Thyroid gland (tissue), 4 donors: ENCODE measurements at regions not wholly inside any gene's neighbourhood (a gene's known extent, or its start where the extent isn't known, plus 50 kb on each side); places are given as distances from the start of the nearest gene placed in this dataset.

Source experiments
- DNase-seq, 2 donors: peaks; one replicate each; pipeline ENCODE4 v3.0.0-alpha.2; 2019
- H3K27ac ChIP-seq, 3 donors: fragments of 200-600 bp; sonication (generic); 1 replicate in 2 of 3; 2 replicates in 1 of 3; pipeline ENCODE4 v1.5.1; 2016 to 2019; ENCODE audit warnings: mild to moderate bottlenecking in 1 of 3, moderate library complexity in 1 of 3
- H3K27me3 ChIP-seq: fragments of 200-600 bp; sonication (generic); one replicate; pipeline ENCODE4 v1.5.1; 2019
- H3K36me3 ChIP-seq, 2 donors: fragments of 200-600 bp; sonication (generic); one replicate each; pipeline ENCODE4 v1.5.1; 2016 to 2019
- H3K4me1 ChIP-seq, 2 donors: fragments of 200-600 bp; sonication (generic); one replicate each; pipeline ENCODE4 v1.5.1; 2017 to 2019
- H3K4me3 ChIP-seq, 3 donors: fragments of 200-600 bp; sonication (generic); replicated peaks in 1 of 3; 1 replicate in 2 of 3; 2 replicates in 1 of 3; pipeline ENCODE4 v1.5.1; 2016; ENCODE audit warnings: mild to moderate bottlenecking in 1 of 3
- H3K9me3 ChIP-seq: fragments of 200-600 bp; sonication (generic); one replicate; pipeline ENCODE4 v1.5.1; 2017
- CTCF ChIP-seq, 6 experiments: fragments of 200-600 bp in 3 of 6; fragments of 450-650 bp in 3 of 6; sonication (generic) in 3 of 6; IDR thresholded peaks; one replicate each; pipeline ENCODE4 v1.5.1; 2016 to 2019; ENCODE audit warnings: antibody characterized with exemption in 6 of 6, mild to moderate bottlenecking in 2 of 6, inconsistent platforms in 1 of 6, moderate library complexity in 1 of 6
- POLR2A ChIP-seq, 2 donors: fragments of 450-650 bp; IDR thresholded peaks; one replicate each; pipeline ENCODE4 v1.6.1; 2017; ENCODE audit warnings: antibody characterized with exemption in 2 of 2, mild to moderate bottlenecking in 2 of 2, moderate library complexity in 1 of 2
- WGBS, 2 donors: methylation state at CpG; one replicate each; pipeline ENCODE4 v1.1.5; 2017; 5-methylcytosine and 5-hydroxymethylcytosine counted together
- intact Hi-C: fragments of 100-400 bp; cut with DNase I; formaldehyde crosslinking; loops from one replicate; pipeline ENCODE4 v1.15.1; 2023

- intact Hi-C loops, result no loop called here
- no peak for TF ChIP-seq CTCF (IDR thresholded peaks at IDR 0.05)
- no peak for TF ChIP-seq POLR2A (IDR thresholded peaks at IDR 0.05)
Observed at GRCh38 chr13:37484056-37484455, 114.5 kb downstream of the POSTN start.

GRCh38 chr13:37482331-37482730 is 116.2 kb downstream of the POSTN start:
- no peak for TF ChIP-seq CTCF (IDR thresholded peaks at IDR 0.05)
- no peak for TF ChIP-seq POLR2A (IDR thresholded peaks at IDR 0.05)
- H3K27ac ChIP-seq, result no peak overlapping the region
- WGBS, 2 donors, result 97 to 99% methylated on average over 2 of the region's 2 CpGs
- H3K27me3 ChIP-seq, result no peaks in the 10 kb centered on the region
- intact Hi-C loops, result no loop called here
- no peaks in the 10 kb centered on the region for H3K4me1 ChIP-seq
- no peaks in the 10 kb centered on the region for H3K36me3 ChIP-seq
- no peak for DNase-seq
- H3K9me3 ChIP-seq, result no peaks in the 10 kb centered on the region
- H3K4me3 ChIP-seq, result no peak overlapping the region

More at GRCh38 chr13:37484056-37484455, 114.5 kb downstream of the POSTN start:
- Histone ChIP-seq H3K36me3 (no peaks in the 10 kb centered on the region), H3K9me3 (no peaks in the 10 kb centered on the region), H3K4me1 (no peaks in the 10 kb centered on the region), H3K4me3 (no peak overlapping the region), H3K27me3 (no peaks in the 10 kb centered on the region), H3K27ac (no peak overlapping the region)
- DNase-seq, result no peak
- 54 to 57% methylated on average over 2 of the region's 2 CpGs for WGBS, 2 donors

- Histone ChIP-seq H3K27ac (no peak overlapping the region), H3K4me1 (no peaks in the 10 kb centered on the region), H3K27me3 (no peaks in the 10 kb centered on the region), H3K9me3 (no peaks in the 10 kb centered on the region), H3K4me3 (no peak overlapping the region), H3K36me3 (no peaks in the 10 kb centered on the region)
- 70 to 84% methylated on average over 1 of the region's 1 CpG for WGBS, 2 donors
- intact Hi-C loops, result no loop called here
- TF ChIP-seq CTCF (IDR thresholded peaks at IDR 0.05) (no peak), POLR2A (IDR thresholded peaks at IDR 0.05) (no peak)
- DNase-seq, result no peak
Observed at GRCh38 chr13:37481885-37482227, 116.7 kb downstream of the POSTN start.

- H3K27ac ChIP-seq, result no peak overlapping the region
- TF ChIP-seq CTCF (IDR thresholded peaks at IDR 0.05) (no peak), POLR2A (IDR thresholded peaks at IDR 0.05) (no peak)
- H3K4me1 ChIP-seq, result no peaks in the 10 kb centered on the region
- no peak for DNase-seq
- H3K27me3 ChIP-seq, result no peaks in the 10 kb centered on the region
- no peaks in the 10 kb centered on the region for H3K36me3 ChIP-seq
- WGBS, 2 donors, result 49 to 58% methylated on average over 7 of the region's 7 CpGs
- H3K9me3 ChIP-seq, result no peaks in the 10 kb centered on the region
- H3K4me3 ChIP-seq, result no peak overlapping the region
- intact Hi-C loops, result no loop called here
Observed at GRCh38 chr13:37481011-37481884, 117.3 kb downstream of the POSTN start.

- no peaks in the 10 kb centered on the region for H3K9me3 ChIP-seq
- H3K4me1 ChIP-seq, result no peaks in the 10 kb centered on the region
- no peak overlapping the region for H3K4me3 ChIP-seq
- no peak for DNase-seq
- intact Hi-C loops, result no loop called here
- H3K27ac ChIP-seq, result no peak overlapping the region
- H3K36me3 ChIP-seq, result no peaks in the 10 kb centered on the region
- 62 to 83% methylated on average over 1 of the region's 1 CpG for WGBS, 2 donors
- no peaks in the 10 kb centered on the region for H3K27me3 ChIP-seq
- TF ChIP-seq CTCF (IDR thresholded peaks at IDR 0.05) (no peak), POLR2A (IDR thresholded peaks at IDR 0.05) (no peak)
Observed at GRCh38 chr13:37479916-37480315, 118.7 kb downstream of the POSTN start.
